ENCODE measurements at regions not wholly inside any gene's neighbourhood (a gene's known extent, or its start where the extent isn't known, plus 50 kb on each side); places are given as distances from the start of the nearest gene placed in this dataset.

GRCh38 chr7:12136523-12136922 is 74.6 kb upstream of the TMEM106B start:
- DNase-seq, result no peak

DNA sequence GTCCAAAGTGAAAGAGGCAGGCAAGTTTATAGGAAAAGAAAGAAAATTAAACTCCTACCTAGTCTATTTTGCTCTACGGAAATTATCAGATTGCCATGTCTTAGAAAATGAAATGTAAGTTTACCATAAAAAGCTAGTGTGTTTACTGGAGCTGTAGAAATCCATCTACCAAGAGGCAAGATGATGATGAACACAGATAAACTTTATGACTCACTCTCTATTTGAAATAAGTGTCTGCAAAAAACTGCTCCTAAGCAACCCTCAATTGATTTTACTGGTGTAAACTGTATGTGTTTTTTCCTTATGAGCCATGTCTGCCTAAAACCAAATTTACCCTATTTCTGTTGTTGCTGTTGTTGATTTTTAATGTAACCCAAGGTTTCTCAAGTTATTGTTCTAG is 73.8 kb upstream of the TMEM106B start:
- no peak for DNase-seq

- no peak for DNase-seq
Observed at GRCh38 chr7:12138421-12138820, 72.7 kb upstream of the TMEM106B start.

DNA sequence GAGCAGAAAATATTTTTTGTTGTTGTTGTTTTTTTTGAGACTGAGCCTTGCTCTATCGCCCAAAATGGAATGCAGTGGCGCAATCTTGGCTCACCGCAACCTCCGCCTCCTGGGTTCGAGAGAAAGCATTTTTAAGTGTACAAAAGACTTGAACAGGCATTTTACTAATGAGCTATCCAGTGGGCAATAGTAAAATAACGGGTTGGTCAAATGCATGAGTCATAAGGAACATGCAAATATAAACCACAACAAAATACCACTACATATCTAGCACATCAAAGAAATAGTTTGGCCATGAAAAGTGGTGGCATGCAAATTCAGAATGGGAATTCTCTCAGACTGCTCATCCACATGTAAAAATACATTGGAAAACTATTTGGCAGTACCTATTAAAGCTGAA is 71.7 kb upstream of the TMEM106B start:
- DNase-seq, result no peak

DNA sequence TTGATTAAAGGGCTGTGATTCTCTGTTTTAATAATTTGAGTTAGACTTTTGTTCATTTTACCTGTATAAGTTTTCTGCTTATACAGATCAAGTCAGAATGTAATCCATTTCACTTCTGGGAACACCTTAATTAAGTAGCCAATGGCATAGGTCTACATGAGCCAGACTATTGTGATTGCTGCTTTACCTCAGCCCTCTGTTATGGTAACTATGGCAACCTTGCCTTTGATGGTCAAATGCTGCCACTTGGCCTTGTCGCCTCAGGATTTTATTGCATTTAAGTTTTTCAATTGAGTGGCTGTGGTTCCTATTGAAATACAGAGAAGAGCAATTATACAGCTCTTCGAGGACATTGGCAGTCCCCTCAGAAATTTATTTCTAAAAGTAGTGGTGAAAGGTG is 64.3 kb upstream of the TMEM106B start:
- DNase-seq, result peak in 1 of 2 donors; percentile 5

- no peak for DNase-seq
Observed at GRCh38 chr7:12152196-12152918, 58.7 kb upstream of the TMEM106B start.

- DNase-seq, result no peak
Observed at GRCh38 chr7:12154119-12154518, 57.0 kb upstream of the TMEM106B start.

DNA sequence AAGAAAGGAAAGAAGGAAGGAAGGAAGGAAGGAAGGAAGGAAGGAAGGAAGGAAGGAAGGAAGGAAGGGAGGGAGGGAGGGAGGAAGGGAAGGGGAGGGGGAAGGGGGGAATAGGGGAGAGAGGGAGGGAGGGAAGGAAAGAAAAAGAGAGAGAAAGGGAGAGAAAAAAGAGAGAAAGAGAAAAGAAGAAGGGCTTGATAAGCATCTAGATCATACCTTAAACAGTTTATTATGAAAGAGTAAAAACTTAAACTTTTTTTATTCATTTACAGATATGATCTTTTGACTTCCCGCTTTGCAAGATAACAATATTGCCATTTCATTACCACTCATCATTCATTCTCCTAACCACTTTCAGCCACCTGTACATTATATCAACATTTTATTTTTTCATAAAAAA is 53.6 kb upstream of the TMEM106B start:
- DNase-seq, result no peak

- no peak for DNase-seq
Observed at GRCh38 chr7:12158334-12159060, 52.6 kb upstream of the TMEM106B start.

DNA sequence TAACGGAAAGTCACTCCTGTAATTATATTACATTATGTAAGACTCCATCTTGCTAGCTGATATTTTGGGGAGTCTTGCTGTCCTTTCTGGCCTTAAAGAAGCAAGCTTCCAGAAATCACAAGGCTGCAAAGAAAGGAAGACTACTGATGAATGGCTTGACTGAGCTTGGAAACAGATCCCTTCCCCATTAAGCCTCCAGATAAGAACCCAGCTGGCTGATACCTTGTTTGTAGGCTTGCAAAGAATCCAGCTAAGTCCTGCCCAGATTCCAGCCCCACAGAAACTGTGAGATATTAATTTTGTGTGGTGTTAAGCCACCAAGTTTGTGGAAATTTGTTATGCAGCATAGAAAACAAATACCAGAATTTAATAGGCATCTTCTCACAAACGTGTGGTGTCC is 49.9 kb upstream of the TMEM106B start:
- no peak for DNase-seq
